GM23338 (cell line): ENCODE measurements at regions not wholly inside any gene's neighbourhood (a gene's known extent, or its start where the extent isn't known, plus 50 kb on each side); places are given as distances from the start of the nearest gene placed in this dataset.
A peak's percentile ranks its signal among the peaks of the same experiment; 100 is the strongest.

Experiments used
- ATAC-seq: fragments of 200-7000 bp; cut with Tn5 transposase; 3 replicates; pipeline ENCODE4 v1.9.1; 2020
- DNase-seq: peaks from one replicate; pipeline ENCODE4 v3.0.0-alpha.2; 2015; ENCODE audit warnings: low spot score
- H2AFZ ChIP-seq: fragments of 200-600 bp; sonication (generic); 2 replicates; pipeline ENCODE4 v1.8.0; 2016; ENCODE audit warnings: antibody characterized with exemption, mild to moderate bottlenecking, moderate library complexity
- H3F3A ChIP-seq: fragments of 200-600 bp; sonication (generic); replicated peaks from 2 replicates; pipeline ENCODE4 v1.8.0; 2017; ENCODE audit warnings: antibody characterized with exemption, mixed run types, low read depth
- H3K27ac ChIP-seq: fragments of 200-600 bp; sonication (generic); 2 replicates; pipeline ENCODE4 v1.6.1; 2016; ENCODE audit warnings: low read depth
- H3K27me3 ChIP-seq: fragments of 200-600 bp; sonication (generic); 2 replicates; pipeline ENCODE4 v1.8.0; 2016; ENCODE audit warnings: mild to moderate bottlenecking, mixed run types, moderate library complexity; ENCODE audit not compliant: insufficient read depth
- H3K36me3 ChIP-seq: fragments of 200-600 bp; sonication (generic); 2 replicates; pipeline ENCODE4 v1.8.0; 2016; ENCODE audit warnings: mild to moderate bottlenecking; ENCODE audit not compliant: insufficient read depth
- H3K4me1 ChIP-seq: fragments of 200-600 bp; sonication (generic); 2 replicates; pipeline ENCODE4 v1.8.0; 2016; ENCODE audit warnings: mild to moderate bottlenecking, moderate library complexity; ENCODE audit not compliant: insufficient read depth
- H3K4me2 ChIP-seq: fragments of 200-600 bp; sonication (generic); 2 replicates; pipeline ENCODE4 v1.7.1; 2017; ENCODE audit warnings: mixed run types
- H3K4me3 ChIP-seq: fragments of 200-600 bp; sonication (generic); 2 replicates; pipeline ENCODE4 v1.6.1; 2016; ENCODE audit warnings: mixed run types
- H3K79me2 ChIP-seq: fragments of 200-600 bp; sonication (generic); replicated peaks from 2 replicates; pipeline ENCODE4 v1.8.0; 2017; ENCODE audit warnings: mild to moderate bottlenecking; ENCODE audit not compliant: insufficient read depth
- H3K9me2 ChIP-seq: fragments of 200-600 bp; sonication (generic); 2 replicates; pipeline ENCODE4 v1.8.0; 2017; ENCODE audit not compliant: insufficient read depth
- H4K20me1 ChIP-seq: fragments of 200-600 bp; sonication (generic); replicated peaks from 2 replicates; pipeline ENCODE4 v1.8.0; 2017; ENCODE audit warnings: mild to moderate bottlenecking; ENCODE audit not compliant: insufficient read depth
- H3K27ac Mint-ChIP-seq: 2 replicates; pipeline ENCODE4 v1.8.0; 2020; ENCODE audit warnings: inconsistent platforms, mild to moderate bottlenecking, moderate library complexity, mixed read lengths
- H3K27me3 Mint-ChIP-seq: 3 replicates; pipeline ENCODE4 v1.8.0; 2022; ENCODE audit warnings: low read depth, mild to moderate bottlenecking, moderate library complexity, mixed read lengths, inconsistent platforms; ENCODE audit not compliant: insufficient read depth, poor library complexity
- H3K36me3 Mint-ChIP-seq: 3 replicates; pipeline ENCODE4 v1.8.0; 2021; ENCODE audit warnings: low read depth, mild to moderate bottlenecking, inconsistent platforms, moderate library complexity, mixed read lengths
- H3K4me1 Mint-ChIP-seq: 3 replicates; pipeline ENCODE4 v1.8.0; 2020; ENCODE audit warnings: mild to moderate bottlenecking, inconsistent platforms, mixed read lengths
- H3K4me3 Mint-ChIP-seq: 3 replicates; pipeline ENCODE4 v1.8.0; 2021; ENCODE audit warnings: moderate library complexity, mild to moderate bottlenecking, inconsistent platforms, mixed read lengths
- H3K9me3 Mint-ChIP-seq: 3 replicates; pipeline ENCODE4 v1.8.0; 2020; ENCODE audit warnings: moderate library complexity, mild to moderate bottlenecking, inconsistent platforms, mixed read lengths
- EZH2 ChIP-seq: fragments of 200-600 bp; sonication (generic); IDR thresholded peaks from one replicate; pipeline ENCODE4 v1.8.0; 2017; ENCODE audit warnings: antibody characterized with exemption, mild to moderate bottlenecking, low read depth; ENCODE audit not compliant: unreplicated experiment
- STAT1 ChIP-seq: IDR thresholded peaks from one replicate; pipeline ENCODE4 v1.6.1; 2016; ENCODE audit warnings: antibody characterized with exemption; ENCODE audit not compliant: unreplicated experiment
- ZNF331 ChIP-seq: fragments of 250-450 bp; sonication (Bioruptor Pico); IDR thresholded peaks from 2 replicates; pipeline ENCODE4 v1.5.0; 2020; ENCODE audit warnings: low read depth, mild to moderate bottlenecking, moderate library complexity
- TF ChIP-seq, protein P1 (sequence below): IDR thresholded peaks from 2 replicates; pipeline ENCODE4 v1.6.1; 2016; ENCODE audit warnings: antibody characterized with exemption
- TF ChIP-seq, protein P2 (sequence below), 2 experiments: fragments of 200-600 bp in 1 of 2; sonication (generic) in 1 of 2; conservative IDR thresholded peaks; 2 replicates each; pipeline versions ENCODE4 v1.5.1 to v1.6.1; 2016 to 2017; ENCODE audit warnings: antibody characterized with exemption in 2 of 2, low read depth in 2 of 2, mild to moderate bottlenecking in 2 of 2, moderate library complexity in 1 of 2

DNA sequence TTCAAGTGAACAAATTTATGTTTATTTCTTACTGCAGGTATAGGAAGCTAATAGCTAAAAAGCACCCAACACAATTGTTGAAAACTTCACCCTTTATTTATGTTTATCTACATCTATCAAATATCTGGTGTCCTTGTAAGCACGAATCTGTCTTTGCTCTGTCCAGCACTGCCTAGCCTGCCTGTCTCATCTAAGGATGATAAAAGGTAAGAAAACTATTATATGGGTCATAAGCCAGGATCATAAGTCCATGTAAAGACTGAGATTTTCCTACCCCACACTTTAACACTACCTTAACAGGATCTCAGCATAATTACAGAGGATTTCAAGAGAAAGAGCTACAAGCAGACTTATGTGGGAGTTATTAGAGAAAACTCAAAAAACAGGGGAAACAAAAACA is 365.6 kb upstream of the TMEFF2 start (continued):
- TF ChIP-seq, protein P1, sequence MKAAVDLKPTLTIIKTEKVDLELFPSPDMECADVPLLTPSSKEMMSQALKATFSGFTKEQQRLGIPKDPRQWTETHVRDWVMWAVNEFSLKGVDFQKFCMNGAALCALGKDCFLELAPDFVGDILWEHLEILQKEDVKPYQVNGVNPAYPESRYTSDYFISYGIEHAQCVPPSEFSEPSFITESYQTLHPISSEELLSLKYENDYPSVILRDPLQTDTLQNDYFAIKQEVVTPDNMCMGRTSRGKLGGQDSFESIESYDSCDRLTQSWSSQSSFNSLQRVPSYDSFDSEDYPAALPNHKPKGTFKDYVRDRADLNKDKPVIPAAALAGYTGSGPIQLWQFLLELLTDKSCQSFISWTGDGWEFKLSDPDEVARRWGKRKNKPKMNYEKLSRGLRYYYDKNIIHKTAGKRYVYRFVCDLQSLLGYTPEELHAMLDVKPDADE = no peak
- TF ChIP-seq, protein P2, sequence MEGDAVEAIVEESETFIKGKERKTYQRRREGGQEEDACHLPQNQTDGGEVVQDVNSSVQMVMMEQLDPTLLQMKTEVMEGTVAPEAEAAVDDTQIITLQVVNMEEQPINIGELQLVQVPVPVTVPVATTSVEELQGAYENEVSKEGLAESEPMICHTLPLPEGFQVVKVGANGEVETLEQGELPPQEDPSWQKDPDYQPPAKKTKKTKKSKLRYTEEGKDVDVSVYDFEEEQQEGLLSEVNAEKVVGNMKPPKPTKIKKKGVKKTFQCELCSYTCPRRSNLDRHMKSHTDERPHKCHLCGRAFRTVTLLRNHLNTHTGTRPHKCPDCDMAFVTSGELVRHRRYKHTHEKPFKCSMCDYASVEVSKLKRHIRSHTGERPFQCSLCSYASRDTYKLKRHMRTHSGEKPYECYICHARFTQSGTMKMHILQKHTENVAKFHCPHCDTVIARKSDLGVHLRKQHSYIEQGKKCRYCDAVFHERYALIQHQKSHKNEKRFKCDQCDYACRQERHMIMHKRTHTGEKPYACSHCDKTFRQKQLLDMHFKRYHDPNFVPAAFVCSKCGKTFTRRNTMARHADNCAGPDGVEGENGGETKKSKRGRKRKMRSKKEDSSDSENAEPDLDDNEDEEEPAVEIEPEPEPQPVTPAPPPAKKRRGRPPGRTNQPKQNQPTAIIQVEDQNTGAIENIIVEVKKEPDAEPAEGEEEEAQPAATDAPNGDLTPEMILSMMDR (conservative IDR thresholded peaks at IDR 0.05; ENCODE audit: low read depth in 2 of 2) = no peak

GRCh38 chr2:192559587-192559986 is 364.9 kb upstream of the TMEFF2 start:
- no peak overlapping the region for H3K4me3 Mint-ChIP-seq
- Histone ChIP-seq H3K79me2 (no peaks in the 10 kb centered on the region), H2AFZ (no peak overlapping the region; the same call in 1 of the 2 replicates), H3K9me2 (no peaks in the 10 kb centered on the region), H3K4me2 (no peak overlapping the region), H3K27ac (no peak overlapping the region), H3K27me3 (no peaks in the 10 kb centered on the region), H3F3A (no peaks in the 10 kb centered on the region), H4K20me1 (no peaks in the 10 kb centered on the region), H3K4me1 (no peaks in the 10 kb centered on the region), H3K4me3 (no peak overlapping the region), H3K36me3 (no peaks in the 10 kb centered on the region)
- no peaks in the 10 kb centered on the region for H3K27me3 Mint-ChIP-seq
- no peaks in the 10 kb centered on the region for H3K36me3 Mint-ChIP-seq
- no peaks in the 10 kb centered on the region for H3K4me1 Mint-ChIP-seq
- TF ChIP-seq, protein P1 = no peak
- TF ChIP-seq, protein P2 (conservative IDR thresholded peaks at IDR 0.05; ENCODE audit: low read depth in 2 of 2) = no peak
- H3K27ac Mint-ChIP-seq = no peak overlapping the region
- DNase-seq (peak; percentile 22), ATAC-seq (no peak)
- no peaks in the 10 kb centered on the region for H3K9me3 Mint-ChIP-seq

DNA sequence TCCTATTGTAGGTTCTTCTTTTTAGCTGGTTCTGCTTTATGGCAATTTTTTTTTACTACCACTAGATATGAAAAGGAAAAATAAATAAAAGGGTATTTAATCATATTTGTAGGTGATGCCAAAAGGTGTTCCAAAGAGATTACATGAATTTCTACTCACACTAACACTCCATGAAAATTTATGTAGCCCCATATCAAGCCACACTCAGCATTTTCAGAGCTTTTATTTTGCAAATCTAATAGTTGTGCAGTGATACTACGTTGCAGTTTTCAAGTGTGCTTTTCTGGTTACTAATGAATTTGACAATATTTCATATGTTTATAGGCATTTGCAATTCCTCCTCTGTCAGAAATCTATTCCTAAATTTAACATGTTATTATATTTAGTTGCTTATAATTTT is 363.9 kb upstream of the TMEFF2 start:
- no peak overlapping the region for H3K4me3 ChIP-seq
- H3K27ac Mint-ChIP-seq = no peak overlapping the region
- TF ChIP-seq EZH2 (no peak), ZNF331 (CRISPR knock-in tag) (no peak), STAT1 (no peak)
- TF ChIP-seq, protein P1 = no peak

More for the DNA sequence above, 363.9 kb upstream of the TMEFF2 start:
- no peaks in the 10 kb centered on the region for H4K20me1 ChIP-seq
- H3K9me2 ChIP-seq = no peaks in the 10 kb centered on the region
- no peak overlapping the region for H3K27ac ChIP-seq
- Mint-ChIP-seq H3K27me3 (no peaks in the 10 kb centered on the region), H3K9me3 (no peaks in the 10 kb centered on the region), H3K4me3 (no peak overlapping the region), H3K36me3 (no peaks in the 10 kb centered on the region), H3K4me1 (no peaks in the 10 kb centered on the region)
- no peak overlapping the region for H3K4me2 ChIP-seq
- H2AFZ ChIP-seq = no peak overlapping the region
- H3F3A ChIP-seq = no peaks in the 10 kb centered on the region
- no peaks in the 10 kb centered on the region for H3K36me3 ChIP-seq
- DNase-seq (no peak), ATAC-seq (no peak)
- H3K79me2 ChIP-seq = no peaks in the 10 kb centered on the region
- H3K4me1 ChIP-seq = no peaks in the 10 kb centered on the region
- no peaks in the 10 kb centered on the region for H3K27me3 ChIP-seq
